SU-DHL-6 (cell line): ENCODE measurements at regions not wholly inside any gene's neighbourhood (a gene's known extent, or its start where the extent isn't known, plus 50 kb on each side); places are given as distances from the start of the nearest gene placed in this dataset.

Experiments
- H2AFZ ChIP-seq: fragments of 200-600 bp; sonication (generic); 2 replicates; pipeline ENCODE4 v1.6.1; 2014; ENCODE audit warnings: low read depth, mild to moderate bottlenecking, moderate library complexity, mixed read lengths, antibody characterized with exemption, low read length; ENCODE audit not compliant: severe bottlenecking
- H3F3A ChIP-seq: fragments of 200-600 bp; shearing (Covaris generic); 2 replicates; pipeline ENCODE4 v1.6.0; 2016; ENCODE audit warnings: antibody characterized with exemption, mild to moderate bottlenecking; ENCODE audit not compliant: insufficient read depth
- H3K27ac ChIP-seq: fragments of 200-600 bp; sonication (generic); 2 replicates; pipeline ENCODE4 v1.5.1; 2016; ENCODE audit warnings: low read depth, mild to moderate bottlenecking, low read length, moderate library complexity, mixed read lengths
- H3K27me3 ChIP-seq: fragments of 200-600 bp; sonication (generic), shearing (Covaris generic); 2 replicates; pipeline ENCODE4 v1.6.0; 2014; ENCODE audit warnings: mild to moderate bottlenecking, low read length
- H3K36me3 ChIP-seq: fragments of 200-600 bp; sonication (generic); 2 replicates; pipeline ENCODE4 v1.6.1; 2014; ENCODE audit warnings: mild to moderate bottlenecking, low read length, mixed read lengths
- H3K4me2 ChIP-seq: fragments of 300-600, 200-600 bp; shearing (Covaris generic), sonication (generic); 2 replicates; pipeline ENCODE4 v1.6.0; 2014; ENCODE audit warnings: low read length, low read depth, mild to moderate bottlenecking; ENCODE audit not compliant: poor library complexity, severe bottlenecking
- H3K4me3 ChIP-seq: fragments of 200-600 bp; sonication (generic); 2 replicates; pipeline ENCODE4 v1.5.1; 2014; ENCODE audit warnings: antibody characterized with exemption, low read length, mild to moderate bottlenecking, mixed read lengths; ENCODE audit not compliant: insufficient read depth, poor library complexity, severe bottlenecking
- H3K79me2 ChIP-seq: fragments of 200-600 bp; sonication (generic); 2 replicates; pipeline ENCODE4 v1.6.1; 2014; ENCODE audit warnings: mild to moderate bottlenecking, low read length, moderate library complexity; ENCODE audit not compliant: insufficient read depth
- H3K9ac ChIP-seq: fragments of 200-600 bp; sonication (generic); 2 replicates; pipeline ENCODE4 v1.7.0; 2014; ENCODE audit warnings: mild to moderate bottlenecking, low read length
- H3K9me2 ChIP-seq: fragments of 200-600 bp; sonication (generic); replicated peaks from 2 replicates; pipeline ENCODE4 v1.6.1; 2014; ENCODE audit warnings: low read length; ENCODE audit not compliant: insufficient read depth
- H3K9me3 ChIP-seq: fragments of 200-600 bp; sonication (generic); 2 replicates; pipeline ENCODE4 v1.6.1; 2014; ENCODE audit warnings: low read length, mixed read lengths; ENCODE audit not compliant: insufficient read depth
- H4K20me1 ChIP-seq: fragments of 200-600 bp; sonication (generic); 2 replicates; pipeline ENCODE4 v1.6.1; 2014; ENCODE audit warnings: low read depth, mild to moderate bottlenecking, antibody characterized with exemption, low read length, moderate library complexity, mixed read lengths
- EZH2phosphoT487 ChIP-seq: fragments of 200-600 bp; sonication (generic), shearing (Covaris generic); conservative IDR thresholded peaks from 2 replicates; pipeline ENCODE4 v1.6.1; 2018; ENCODE audit warnings: mild to moderate bottlenecking, antibody characterized with exemption, low read length, moderate library complexity, mixed read lengths
- TF ChIP-seq, protein P1 (sequence below): fragments of 200-600 bp; sonication (generic); IDR thresholded peaks from one replicate; pipeline ENCODE4 v1.5.1; 2017; ENCODE audit warnings: antibody characterized with exemption, mild to moderate bottlenecking, low read length, moderate library complexity; ENCODE audit not compliant: insufficient read depth, poor library complexity, severe bottlenecking

DNA sequence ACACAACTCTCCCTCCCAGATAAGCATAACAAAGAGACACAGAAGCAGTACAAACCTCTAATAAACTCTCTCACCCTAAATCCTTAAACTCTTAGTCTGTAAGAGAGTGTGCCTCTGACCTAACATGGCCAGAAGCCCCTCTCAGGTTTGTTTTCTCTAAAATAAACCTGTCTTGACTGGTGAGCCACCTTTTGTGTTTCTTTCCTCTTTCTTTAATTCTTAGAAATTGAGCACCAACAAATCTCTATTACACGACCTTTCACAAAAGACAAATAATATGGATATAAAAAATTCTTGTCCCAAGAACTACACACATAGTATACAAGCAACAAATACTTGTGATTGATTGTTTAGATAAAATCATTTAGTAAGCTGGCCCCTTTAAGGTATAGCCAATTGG, 573.7 kb downstream of the EPHA5 start:
- H3K36me3 ChIP-seq: no peaks in the 10 kb centered on the region
- no peak overlapping the region for H3K27ac ChIP-seq
- no peaks in the 10 kb centered on the region for H3K79me2 ChIP-seq
- H4K20me1 ChIP-seq: no peaks in the 10 kb centered on the region
- H3K4me2 ChIP-seq: no peak overlapping the region
- no peak overlapping the region for H3K9ac ChIP-seq
- peak overlapping the region; percentile 34 for H2AFZ ChIP-seq
- H3K27me3 ChIP-seq: no peaks in the 10 kb centered on the region
- H3K9me2 ChIP-seq: no peaks in the 10 kb centered on the region
- TF ChIP-seq EZH2phosphoT487: no peak
- TF ChIP-seq, protein P1, sequence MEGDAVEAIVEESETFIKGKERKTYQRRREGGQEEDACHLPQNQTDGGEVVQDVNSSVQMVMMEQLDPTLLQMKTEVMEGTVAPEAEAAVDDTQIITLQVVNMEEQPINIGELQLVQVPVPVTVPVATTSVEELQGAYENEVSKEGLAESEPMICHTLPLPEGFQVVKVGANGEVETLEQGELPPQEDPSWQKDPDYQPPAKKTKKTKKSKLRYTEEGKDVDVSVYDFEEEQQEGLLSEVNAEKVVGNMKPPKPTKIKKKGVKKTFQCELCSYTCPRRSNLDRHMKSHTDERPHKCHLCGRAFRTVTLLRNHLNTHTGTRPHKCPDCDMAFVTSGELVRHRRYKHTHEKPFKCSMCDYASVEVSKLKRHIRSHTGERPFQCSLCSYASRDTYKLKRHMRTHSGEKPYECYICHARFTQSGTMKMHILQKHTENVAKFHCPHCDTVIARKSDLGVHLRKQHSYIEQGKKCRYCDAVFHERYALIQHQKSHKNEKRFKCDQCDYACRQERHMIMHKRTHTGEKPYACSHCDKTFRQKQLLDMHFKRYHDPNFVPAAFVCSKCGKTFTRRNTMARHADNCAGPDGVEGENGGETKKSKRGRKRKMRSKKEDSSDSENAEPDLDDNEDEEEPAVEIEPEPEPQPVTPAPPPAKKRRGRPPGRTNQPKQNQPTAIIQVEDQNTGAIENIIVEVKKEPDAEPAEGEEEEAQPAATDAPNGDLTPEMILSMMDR: no peak
- H3K4me3 ChIP-seq: no peak overlapping the region
- H3K9me3 ChIP-seq: no peaks in the 10 kb centered on the region
- no peaks in the 10 kb centered on the region for H3F3A ChIP-seq

DNA sequence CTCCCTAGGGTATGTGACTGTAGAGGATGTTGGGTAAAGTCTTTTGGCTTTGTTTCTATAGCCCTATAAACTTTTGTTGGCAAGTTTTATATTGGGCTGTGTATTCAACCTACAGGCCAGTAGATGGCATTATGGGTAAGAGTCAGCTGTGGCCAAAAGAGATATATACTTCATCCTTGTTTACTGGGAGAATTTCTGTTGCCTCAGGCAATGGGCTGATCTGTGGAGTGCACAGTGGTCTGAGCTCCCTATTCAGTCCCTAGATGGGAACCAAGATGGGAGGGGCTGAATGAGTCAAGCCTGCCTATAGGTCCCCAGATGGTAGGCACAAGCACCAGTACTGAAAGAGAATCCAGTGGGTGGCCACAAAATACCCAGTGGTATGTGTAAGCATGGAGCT, 580.6 kb downstream of the EPHA5 start:
- H3K4me2 ChIP-seq: no peak overlapping the region
- peak overlapping the region; percentile 77 for H2AFZ ChIP-seq
- no peaks in the 10 kb centered on the region for H4K20me1 ChIP-seq
- H3K9me3 ChIP-seq: no peaks in the 10 kb centered on the region
- H3K4me3 ChIP-seq: no peak overlapping the region
- H3K79me2 ChIP-seq: no peaks in the 10 kb centered on the region
- no peaks in the 10 kb centered on the region for H3K27me3 ChIP-seq
- no peak overlapping the region for H3K9ac ChIP-seq
- TF ChIP-seq EZH2phosphoT487: no peak
- TF ChIP-seq, protein P1: peak; percentile 15
- H3K27ac ChIP-seq: no peak overlapping the region
- H3K36me3 ChIP-seq: no peaks in the 10 kb centered on the region
- H3F3A ChIP-seq: no peaks in the 10 kb centered on the region
- H3K9me2 ChIP-seq: no peaks in the 10 kb centered on the region

DNA sequence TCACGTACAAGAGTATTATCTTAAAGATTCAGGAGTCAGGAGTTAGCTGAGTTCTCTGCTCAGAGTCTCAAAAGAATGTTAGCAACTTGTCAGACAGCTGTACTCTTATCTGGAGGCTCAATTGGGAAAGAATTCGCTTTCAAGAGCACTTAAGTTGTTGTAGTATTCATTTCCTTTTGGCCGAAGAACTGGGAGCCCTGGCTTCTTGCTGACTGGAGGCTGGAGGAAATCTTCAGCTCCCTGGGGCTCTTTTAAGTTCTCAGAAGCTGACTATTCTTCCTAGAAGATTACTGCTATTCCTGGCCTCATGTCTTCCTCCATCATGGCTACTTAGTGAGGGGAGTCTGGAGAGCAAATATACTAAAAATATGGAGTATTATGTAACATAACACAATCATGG, 587.2 kb downstream of the EPHA5 start:
- Histone ChIP-seq H4K20me1 (no peaks in the 10 kb centered on the region), H3K36me3 (no peaks in the 10 kb centered on the region), H3K4me3 (no peak overlapping the region), H3K79me2 (no peaks in the 10 kb centered on the region), H3F3A (no peaks in the 10 kb centered on the region), H3K27ac (no peak overlapping the region), H3K27me3 (no peaks in the 10 kb centered on the region), H3K4me2 (no peak overlapping the region), H3K9ac (no peak overlapping the region), H2AFZ (no peak overlapping the region), H3K9me3 (no peaks in the 10 kb centered on the region), H3K9me2 (no peaks in the 10 kb centered on the region)
- TF ChIP-seq EZH2phosphoT487: no peak
- TF ChIP-seq, protein P1: no peak
